ENCODE measurements at regions not wholly inside any gene's neighbourhood (a gene's known extent, or its start where the extent isn't known, plus 50 kb on each side); places are given as distances from the start of the nearest gene placed in this dataset.

GRCh38 chr5:142509026-142509425 lies 176.9 kb downstream of the FGF1 start:
- H3K36me3 ChIP-seq: no peaks in the 10 kb centered on the region
- H3K4me3 ChIP-seq: no peak overlapping the region
- H3K4me1 ChIP-seq: no peaks in the 10 kb centered on the region
- H3K9me3 ChIP-seq: no peaks in the 10 kb centered on the region
- no peak for DNase-seq
- H3K27ac ChIP-seq: no peak overlapping the region
- H3K27me3 ChIP-seq: no peaks in the 10 kb centered on the region
- intact Hi-C loops (cut with DNase I; ENCODE audit: low total_unique reads): no loop called here
- no peak for TF ChIP-seq POLR2A (IDR thresholded peaks at IDR 0.05)
- TF ChIP-seq, protein P1, sequence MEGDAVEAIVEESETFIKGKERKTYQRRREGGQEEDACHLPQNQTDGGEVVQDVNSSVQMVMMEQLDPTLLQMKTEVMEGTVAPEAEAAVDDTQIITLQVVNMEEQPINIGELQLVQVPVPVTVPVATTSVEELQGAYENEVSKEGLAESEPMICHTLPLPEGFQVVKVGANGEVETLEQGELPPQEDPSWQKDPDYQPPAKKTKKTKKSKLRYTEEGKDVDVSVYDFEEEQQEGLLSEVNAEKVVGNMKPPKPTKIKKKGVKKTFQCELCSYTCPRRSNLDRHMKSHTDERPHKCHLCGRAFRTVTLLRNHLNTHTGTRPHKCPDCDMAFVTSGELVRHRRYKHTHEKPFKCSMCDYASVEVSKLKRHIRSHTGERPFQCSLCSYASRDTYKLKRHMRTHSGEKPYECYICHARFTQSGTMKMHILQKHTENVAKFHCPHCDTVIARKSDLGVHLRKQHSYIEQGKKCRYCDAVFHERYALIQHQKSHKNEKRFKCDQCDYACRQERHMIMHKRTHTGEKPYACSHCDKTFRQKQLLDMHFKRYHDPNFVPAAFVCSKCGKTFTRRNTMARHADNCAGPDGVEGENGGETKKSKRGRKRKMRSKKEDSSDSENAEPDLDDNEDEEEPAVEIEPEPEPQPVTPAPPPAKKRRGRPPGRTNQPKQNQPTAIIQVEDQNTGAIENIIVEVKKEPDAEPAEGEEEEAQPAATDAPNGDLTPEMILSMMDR (IDR thresholded peaks at IDR 0.05): no peak

DNA sequence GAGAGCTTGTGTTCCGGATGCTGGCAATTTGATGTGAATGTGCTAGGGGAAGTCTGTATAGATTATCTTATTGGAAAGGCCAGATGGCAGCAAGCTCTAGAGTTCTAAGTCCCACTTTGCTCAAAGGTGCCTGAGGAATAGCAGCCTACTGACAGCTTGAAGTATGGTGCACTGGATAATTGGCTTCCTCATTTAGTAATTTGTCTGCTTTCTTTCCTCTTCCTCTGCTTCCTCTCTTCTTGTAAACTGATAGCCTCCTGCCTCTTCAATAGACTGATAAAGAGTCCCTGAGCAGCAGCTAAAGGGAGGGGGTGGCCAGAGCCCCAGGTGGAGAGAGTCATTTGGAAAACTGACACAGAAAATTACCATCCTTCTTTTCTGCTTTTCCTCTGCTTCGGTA lies 177.3 kb downstream of the FGF1 start:
- no peaks in the 10 kb centered on the region for H3K27me3 ChIP-seq
- H3K36me3 ChIP-seq: no peaks in the 10 kb centered on the region
- intact Hi-C loops (cut with DNase I; ENCODE audit: low total_unique reads): no loop called here
- H3K9me3 ChIP-seq: no peaks in the 10 kb centered on the region
- TF ChIP-seq, protein P1 (IDR thresholded peaks at IDR 0.05): no peak
- TF ChIP-seq POLR2A (IDR thresholded peaks at IDR 0.05): no peak
- no peaks in the 10 kb centered on the region for H3K4me1 ChIP-seq
- DNase-seq: no peak
- no peak overlapping the region for H3K4me3 ChIP-seq
- no peak overlapping the region for H3K27ac ChIP-seq

DNA sequence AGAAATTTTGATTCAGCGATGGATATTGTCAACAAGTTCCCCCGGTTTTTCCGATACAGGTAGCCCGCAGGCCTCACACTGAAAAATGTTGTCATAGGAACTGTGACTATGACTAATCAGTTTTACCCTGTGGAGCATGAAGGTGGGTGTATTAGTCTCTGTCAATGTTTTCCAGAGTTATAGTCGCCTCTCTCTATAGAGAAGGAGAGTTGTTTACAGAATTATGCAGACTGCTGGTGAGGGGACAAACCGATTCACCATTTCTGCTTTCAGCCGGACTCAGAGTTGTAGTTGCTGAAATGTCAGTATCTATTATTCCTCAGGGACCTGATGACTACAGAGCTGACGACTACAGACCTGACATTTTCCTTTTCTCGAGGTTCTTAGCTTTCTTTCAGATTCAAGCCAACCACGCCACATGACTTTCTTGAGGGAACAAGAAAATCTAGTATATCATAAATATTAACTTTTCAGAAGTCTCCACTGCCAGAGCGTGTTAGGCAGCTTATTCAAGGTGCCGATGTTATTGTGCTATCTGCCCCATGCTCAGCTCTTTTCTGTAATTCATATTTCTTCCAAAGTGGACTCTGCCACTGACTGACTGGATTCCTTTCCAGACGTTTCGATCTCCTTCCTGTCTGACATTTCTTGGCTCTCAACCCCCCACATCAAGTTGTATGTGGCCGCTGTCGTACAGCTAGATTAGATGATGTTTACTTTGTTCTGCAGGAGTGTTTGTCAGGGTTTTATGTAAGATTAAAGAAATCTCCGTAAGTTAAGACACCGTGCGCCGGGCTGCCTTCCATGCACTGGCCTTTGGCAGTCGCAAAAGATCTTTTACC lies 178.1 kb downstream of the FGF1 start:
- Histone ChIP-seq H3K4me1 (no peaks in the 10 kb centered on the region), H3K9me3 (no peaks in the 10 kb centered on the region), H3K36me3 (no peaks in the 10 kb centered on the region), H3K27me3 (no peaks in the 10 kb centered on the region), H3K4me3 (no peak overlapping the region), H3K27ac (no peak overlapping the region)
- TF ChIP-seq, protein P1 (IDR thresholded peaks at IDR 0.05): no peak
- no peak for TF ChIP-seq POLR2A (IDR thresholded peaks at IDR 0.05)
- intact Hi-C loops (cut with DNase I; ENCODE audit: low total_unique reads): no loop called here
- no peak for DNase-seq

DNA sequence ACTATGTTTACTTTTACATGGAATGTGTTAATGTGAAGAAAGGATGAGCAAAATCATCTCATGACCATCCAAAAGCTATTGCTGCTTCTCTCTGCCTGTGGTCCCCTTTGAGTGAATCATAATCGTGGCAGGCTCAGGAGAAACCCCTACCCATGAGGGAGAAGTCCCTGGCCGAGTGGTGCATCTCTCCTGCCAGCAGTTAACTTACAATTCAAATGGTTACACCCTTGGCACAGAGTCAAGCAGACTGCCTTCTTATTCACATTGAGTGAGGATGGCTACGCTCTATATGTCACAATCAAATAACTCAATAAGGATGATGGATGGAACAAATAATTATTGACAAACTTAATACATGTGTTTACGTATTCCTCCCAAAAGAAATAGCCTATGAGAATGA lies 179.1 kb downstream of the FGF1 start:
- H3K27ac ChIP-seq: no peak overlapping the region
- no peak overlapping the region for H3K4me3 ChIP-seq
- H3K27me3 ChIP-seq: no peaks in the 10 kb centered on the region
- H3K9me3 ChIP-seq: no peaks in the 10 kb centered on the region
- H3K4me1 ChIP-seq: no peaks in the 10 kb centered on the region
- TF ChIP-seq, protein P1 (IDR thresholded peaks at IDR 0.05): no peak
- no peak for TF ChIP-seq POLR2A (IDR thresholded peaks at IDR 0.05)
- intact Hi-C loops (cut with DNase I; ENCODE audit: low total_unique reads): no loop called here
- DNase-seq: no peak
- H3K36me3 ChIP-seq: no peaks in the 10 kb centered on the region

- no peak for DNase-seq
- Histone ChIP-seq H3K4me1 (no peaks in the 10 kb centered on the region), H3K4me3 (no peak overlapping the region), H3K9me3 (no peaks in the 10 kb centered on the region), H3K27ac (no peak overlapping the region), H3K36me3 (no peaks in the 10 kb centered on the region), H3K27me3 (no peaks in the 10 kb centered on the region)
- intact Hi-C loops (cut with DNase I; ENCODE audit: low total_unique reads): no loop called here
- no peak for TF ChIP-seq POLR2A (IDR thresholded peaks at IDR 0.05)
- TF ChIP-seq, protein P1 (IDR thresholded peaks at IDR 0.05): no peak
Observed at GRCh38 chr5:142506046-142506445, 179.8 kb downstream of the FGF1 start.
